Testis (tissue), 2 donors: ENCODE measurements at regions not wholly inside any gene's neighbourhood (a gene's known extent, or its start where the extent isn't known, plus 50 kb on each side); places are given as distances from the start of the nearest gene placed in this dataset.

ENCODE experiments used
- DNase-seq: peaks from one replicate; pipeline ENCODE4 v3.0.0-alpha.2; 2019
- H3K27ac ChIP-seq, 2 donors: fragments of 200-600 bp; sonication (generic); one replicate each; pipeline ENCODE4 v1.5.1; 2019
- H3K27me3 ChIP-seq: fragments of 200-600 bp; sonication (generic); one replicate; pipeline ENCODE4 v1.5.1; 2019
- H3K36me3 ChIP-seq: fragments of 200-600 bp; sonication (generic); one replicate; pipeline ENCODE4 v1.5.1; 2017; ENCODE audit warnings: low read depth; ENCODE audit errors: missing control alignments
- H3K4me1 ChIP-seq: fragments of 200-600 bp; sonication (generic); one replicate; pipeline ENCODE4 v1.5.1; 2019
- H3K4me3 ChIP-seq, 2 donors: fragments of 200-600 bp; sonication (generic); one replicate each; pipeline ENCODE4 v1.5.1; 2017 to 2019
- H3K9me3 ChIP-seq: fragments of 200-600 bp; sonication (generic); one replicate; pipeline ENCODE4 v1.5.1; 2017
- POLR2A ChIP-seq: fragments of 450-650 bp; IDR thresholded peaks from one replicate; pipeline ENCODE4 v1.6.1; 2017; ENCODE audit warnings: antibody characterized with exemption, mild to moderate bottlenecking, moderate library complexity
- WGBS, 2 donors: methylation state at CpG; one replicate each; pipeline ENCODE4 v1.1.5; 2018; 5-methylcytosine and 5-hydroxymethylcytosine counted together
- intact Hi-C: fragments of 100-400 bp; cut with DNase I; formaldehyde crosslinking; loops from one replicate; pipeline ENCODE4 v1.15.1; 2023; ENCODE audit warnings: low total_unique reads
- TF ChIP-seq, protein P1 (sequence below), 3 experiments: fragments of 450-650 bp in 2 of 3; fragments of 200-600 bp in 1 of 3; sonication (generic) in 1 of 3; IDR thresholded peaks; one replicate each; pipeline ENCODE4 v1.5.1; 2016 to 2019; ENCODE audit warnings: antibody characterized with exemption in 3 of 3, mild to moderate bottlenecking in 2 of 3, moderate library complexity in 1 of 3

- Histone ChIP-seq H3K4me3 (no peak overlapping the region), H3K4me1 (no peaks in the 10 kb centered on the region), H3K36me3 (no peaks in the 10 kb centered on the region), H3K27ac (no peak overlapping the region), H3K27me3 (no peaks in the 10 kb centered on the region), H3K9me3 (no peaks in the 10 kb centered on the region)
- intact Hi-C loops = no loop called here
- no peak for TF ChIP-seq POLR2A
- TF ChIP-seq, protein P1, sequence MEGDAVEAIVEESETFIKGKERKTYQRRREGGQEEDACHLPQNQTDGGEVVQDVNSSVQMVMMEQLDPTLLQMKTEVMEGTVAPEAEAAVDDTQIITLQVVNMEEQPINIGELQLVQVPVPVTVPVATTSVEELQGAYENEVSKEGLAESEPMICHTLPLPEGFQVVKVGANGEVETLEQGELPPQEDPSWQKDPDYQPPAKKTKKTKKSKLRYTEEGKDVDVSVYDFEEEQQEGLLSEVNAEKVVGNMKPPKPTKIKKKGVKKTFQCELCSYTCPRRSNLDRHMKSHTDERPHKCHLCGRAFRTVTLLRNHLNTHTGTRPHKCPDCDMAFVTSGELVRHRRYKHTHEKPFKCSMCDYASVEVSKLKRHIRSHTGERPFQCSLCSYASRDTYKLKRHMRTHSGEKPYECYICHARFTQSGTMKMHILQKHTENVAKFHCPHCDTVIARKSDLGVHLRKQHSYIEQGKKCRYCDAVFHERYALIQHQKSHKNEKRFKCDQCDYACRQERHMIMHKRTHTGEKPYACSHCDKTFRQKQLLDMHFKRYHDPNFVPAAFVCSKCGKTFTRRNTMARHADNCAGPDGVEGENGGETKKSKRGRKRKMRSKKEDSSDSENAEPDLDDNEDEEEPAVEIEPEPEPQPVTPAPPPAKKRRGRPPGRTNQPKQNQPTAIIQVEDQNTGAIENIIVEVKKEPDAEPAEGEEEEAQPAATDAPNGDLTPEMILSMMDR (IDR thresholded peaks at IDR 0.05) = no peak
- 84 to 100% methylated on average over 1 of the region's 1 CpG for WGBS, 2 donors
- no peak for DNase-seq
Measured at GRCh38 chr13:50581586-50582196, 261.8 kb downstream of the DLEU7 start.

GRCh38 chr13:50584856-50585580 is 258.5 kb downstream of the DLEU7 start:
- H3K27me3 ChIP-seq = no peaks in the 10 kb centered on the region
- no peak overlapping the region for H3K27ac ChIP-seq
- no peak for DNase-seq
- intact Hi-C loops = no loop called here
- TF ChIP-seq POLR2A = no peak
- TF ChIP-seq, protein P1 (IDR thresholded peaks at IDR 0.05) = no peak
- H3K9me3 ChIP-seq = no peaks in the 10 kb centered on the region
- H3K36me3 ChIP-seq = no peaks in the 10 kb centered on the region
- no peak overlapping the region for H3K4me3 ChIP-seq
- no peaks in the 10 kb centered on the region for H3K4me1 ChIP-seq
- WGBS, 2 donors = 83 to 89% methylated on average over 10 of the region's 10 CpGs

GRCh38 chr13:50585674-50586413 is 257.6 kb downstream of the DLEU7 start:
- DNase-seq = no peak
- Histone ChIP-seq H3K36me3 (no peaks in the 10 kb centered on the region), H3K9me3 (no peaks in the 10 kb centered on the region), H3K4me1 (no peaks in the 10 kb centered on the region), H3K4me3 (no peak overlapping the region), H3K27ac (no peak overlapping the region), H3K27me3 (no peaks in the 10 kb centered on the region)
- TF ChIP-seq, protein P1 (IDR thresholded peaks at IDR 0.05) = no peak
- no peak for TF ChIP-seq POLR2A
- 76 to 84% methylated on average over 6 of the region's 6 CpGs for WGBS, 2 donors
- intact Hi-C loops = no loop called here

DNA sequence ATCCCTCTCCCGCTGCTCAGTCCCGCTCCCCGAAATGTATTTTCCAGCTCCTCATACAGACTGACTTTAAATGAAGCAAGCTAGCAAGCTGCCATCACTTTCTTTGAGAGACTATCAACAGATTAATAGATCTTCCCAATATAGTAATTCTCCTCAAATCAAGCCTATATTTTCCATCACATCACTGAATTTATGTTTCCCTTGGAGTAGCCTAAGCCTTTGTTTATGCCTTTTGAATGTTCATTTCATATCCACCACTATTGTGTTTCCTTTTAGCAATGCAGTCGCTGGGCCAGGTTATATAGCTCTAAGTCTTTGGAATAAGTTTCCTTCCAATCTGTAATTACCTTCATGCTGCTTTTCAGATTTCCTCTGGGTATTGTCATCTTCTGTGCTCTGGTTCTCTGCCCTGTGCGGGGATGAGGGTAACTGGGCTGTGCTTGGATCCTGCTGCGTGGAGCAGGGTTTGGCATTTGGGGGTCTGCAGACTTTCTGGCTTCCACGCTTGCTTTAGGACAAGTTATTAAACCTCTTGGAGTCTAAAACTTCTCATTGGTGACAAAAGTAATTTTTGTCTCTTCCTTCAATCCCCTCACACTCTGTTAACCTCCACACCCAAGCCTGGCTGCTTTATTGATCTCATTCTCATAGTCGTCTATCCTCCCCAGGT is 256.9 kb downstream of the DLEU7 start:
- no peaks in the 10 kb centered on the region for H3K27me3 ChIP-seq
- H3K4me3 ChIP-seq = no peak overlapping the region
- H3K36me3 ChIP-seq = no peaks in the 10 kb centered on the region
- 84 to 88% methylated on average over 8 of the region's 8 CpGs for whole genome bisulfite sequencing, 2 donors
- no peak for DNase-seq
- H3K27ac ChIP-seq = no peak overlapping the region
- no peaks in the 10 kb centered on the region for H3K9me3 ChIP-seq
- TF ChIP-seq, protein P1 (IDR thresholded peaks at IDR 0.05) = no peak
- no peak for TF ChIP-seq POLR2A
- intact Hi-C loops = no loop called here
- no peaks in the 10 kb centered on the region for H3K4me1 ChIP-seq
